ENCODE measurements at regions not wholly inside any gene's neighbourhood (a gene's known extent, or its start where the extent isn't known, plus 50 kb on each side); places are given as distances from the start of the nearest gene placed in this dataset.
A peak's percentile ranks its signal among the peaks of the same experiment; 100 is the strongest.

DNA sequence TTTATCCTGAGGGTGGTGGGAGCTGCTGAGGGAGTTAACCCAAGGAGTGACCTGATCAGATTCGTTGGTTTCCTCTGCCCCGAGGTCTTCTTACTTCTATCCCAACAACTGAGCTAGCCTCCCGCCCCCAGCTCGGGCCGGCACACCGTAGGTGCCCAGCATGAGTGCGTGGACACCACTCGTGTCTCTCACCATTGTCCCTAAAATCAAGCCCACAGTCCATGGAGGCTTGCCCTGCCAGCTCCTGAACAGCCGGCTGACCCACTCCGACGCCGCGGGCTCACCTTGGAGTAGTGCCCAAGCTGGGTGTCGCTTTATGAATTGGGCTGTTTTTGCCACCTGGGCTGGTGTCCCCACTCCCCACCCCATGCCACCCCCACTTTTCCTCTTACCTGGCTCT lies 59.0 kb upstream of the CCDC167 start:
- DNase-seq (ENCODE audit: low read depth), result no peak
- in situ Hi-C loops (cut with HindIII; ENCODE audit: low pct_unique_long_range_greater_than_20kb, low sequenced_read_pairs), result no loop called here

DNA sequence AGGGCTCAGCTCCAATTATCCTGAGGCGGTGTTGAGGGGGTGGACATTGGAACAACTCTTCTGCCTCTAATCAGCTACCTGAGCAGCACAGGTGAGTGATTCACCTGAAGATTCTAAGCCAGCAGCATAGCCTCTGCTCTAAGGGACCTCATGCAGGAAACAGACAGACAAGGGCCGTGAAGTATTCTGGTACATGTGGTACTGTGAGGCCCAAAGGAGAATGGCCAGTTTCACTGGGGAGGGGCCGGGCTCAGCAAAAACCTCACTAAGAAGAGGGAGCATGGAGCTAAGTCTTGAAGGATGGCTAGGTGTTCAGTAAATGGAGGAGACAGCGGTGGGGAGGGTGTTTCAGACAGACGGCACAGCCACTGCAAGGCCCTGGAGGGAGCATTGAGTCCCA lies 58.5 kb upstream of the CCDC167 start:
- no peak for DNase-seq (ENCODE audit: low read depth)
- in situ Hi-C loops (cut with HindIII; ENCODE audit: low pct_unique_long_range_greater_than_20kb, low sequenced_read_pairs), result no loop called here

DNA sequence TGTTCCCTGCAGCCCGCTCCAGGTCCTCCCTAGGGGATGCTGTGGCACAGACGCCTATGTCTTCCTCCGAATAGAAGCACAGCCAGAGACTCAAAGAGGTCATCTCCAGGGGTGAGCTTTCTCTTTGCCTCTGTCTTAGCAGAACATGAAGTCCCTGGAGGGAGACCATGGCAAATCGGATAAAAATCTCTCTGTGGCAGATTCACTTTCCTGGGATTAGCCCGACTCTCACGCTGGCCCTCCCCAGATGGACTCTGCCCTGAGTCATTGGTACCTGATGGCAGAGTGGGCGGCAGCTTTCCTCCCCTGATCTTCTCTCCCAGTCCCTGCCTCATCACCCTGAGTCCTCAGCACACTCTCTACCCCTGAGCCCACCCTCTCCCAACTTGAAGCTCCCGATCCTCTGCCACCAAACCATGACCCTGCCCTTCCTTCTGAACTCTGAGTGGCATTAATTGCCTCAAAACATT lies 58.0 kb upstream of the CCDC167 start:
- DNase-seq (ENCODE audit: low read depth), result no peak
- in situ Hi-C loops (cut with HindIII; ENCODE audit: low pct_unique_long_range_greater_than_20kb, low sequenced_read_pairs), result no loop called here

DNA sequence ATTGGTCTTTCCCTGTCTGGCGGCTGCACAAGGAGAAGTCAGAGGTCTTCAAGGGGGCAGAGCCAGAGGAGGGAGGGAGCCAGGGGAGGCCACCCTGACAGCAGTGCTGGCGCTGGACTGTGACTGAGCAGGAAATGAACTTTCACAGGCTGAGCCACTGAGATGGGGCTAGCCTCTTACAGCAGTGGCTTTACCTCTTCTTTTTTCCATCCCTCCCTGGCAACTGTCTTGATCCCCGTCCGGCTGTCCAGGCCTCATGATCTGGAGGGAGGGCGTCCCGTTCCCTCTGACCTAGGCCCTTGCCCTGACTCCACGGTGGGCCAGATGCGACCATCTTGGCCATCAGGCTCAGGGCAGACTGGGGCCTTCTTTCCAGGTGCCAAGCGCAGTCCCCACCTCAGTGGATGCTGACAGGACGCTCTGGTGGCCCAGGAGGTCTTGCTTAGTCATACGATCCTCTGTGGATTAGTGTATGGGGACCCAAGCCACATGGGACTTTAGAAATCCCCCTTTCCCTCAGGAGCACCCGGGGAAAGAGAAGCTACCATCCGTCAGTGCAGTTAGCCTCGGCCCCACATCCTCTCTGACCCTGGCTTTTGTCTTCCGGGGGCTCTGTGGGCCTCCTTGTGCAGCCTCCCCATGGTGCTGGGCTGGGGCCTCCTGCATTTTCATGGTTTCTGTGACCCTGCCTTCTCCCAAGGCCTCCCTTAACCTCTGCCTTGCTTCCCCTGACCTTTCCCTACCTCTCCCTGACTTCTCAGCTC lies 57.4 kb upstream of the CCDC167 start:
- in situ Hi-C loops (cut with HindIII; ENCODE audit: low pct_unique_long_range_greater_than_20kb, low sequenced_read_pairs), result no loop called here
- peak; percentile 73 for DNase-seq (ENCODE audit: low read depth)

DNA sequence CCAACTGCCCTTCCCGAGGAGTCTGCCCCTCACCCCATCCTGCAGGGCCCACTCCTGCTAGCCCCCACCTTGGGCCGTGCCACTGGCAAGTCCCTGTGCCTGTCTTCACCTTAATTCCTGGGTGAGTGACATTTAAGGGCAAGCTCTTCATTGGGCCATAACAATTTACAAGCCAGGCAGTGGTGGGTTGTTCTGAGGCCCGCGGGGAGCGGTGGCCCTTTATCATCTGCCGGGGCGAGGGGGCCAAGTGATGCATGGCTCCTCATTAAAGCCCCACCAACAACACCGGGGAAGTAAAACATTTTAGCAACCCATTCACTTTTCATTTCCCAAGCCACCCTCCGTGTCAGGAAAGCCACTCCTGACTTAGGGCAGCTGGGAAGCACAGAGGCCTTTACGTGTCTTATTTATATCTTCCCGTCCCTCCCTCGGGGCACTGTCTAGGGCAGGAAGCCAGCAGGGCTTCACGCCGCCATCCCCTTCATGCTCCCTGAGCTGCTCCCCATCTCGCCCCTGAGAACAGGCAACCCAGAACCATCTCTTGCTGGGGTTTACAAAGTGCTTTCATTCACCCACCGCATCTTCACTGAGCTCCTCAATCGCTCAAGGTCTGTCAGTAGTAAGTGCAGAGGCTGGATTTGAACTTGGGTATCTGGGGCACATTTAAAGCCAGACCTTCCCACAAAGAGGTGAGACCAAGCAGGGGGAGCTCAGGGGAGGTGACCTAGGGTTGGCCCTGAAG lies 55.5 kb upstream of the CCDC167 start:
- in situ Hi-C loops (cut with HindIII; ENCODE audit: low pct_unique_long_range_greater_than_20kb, low sequenced_read_pairs), result no loop called here
- DNase-seq (ENCODE audit: low read depth), result peak; percentile 85

- DNase-seq (ENCODE audit: low read depth), result peak; percentile 97
- in situ Hi-C loops (cut with HindIII; ENCODE audit: low pct_unique_long_range_greater_than_20kb, low sequenced_read_pairs), result no loop called here
These were observed 54.8 kb upstream of the CCDC167 start for GRCh38 chr6:37554480-37554819.

DNA sequence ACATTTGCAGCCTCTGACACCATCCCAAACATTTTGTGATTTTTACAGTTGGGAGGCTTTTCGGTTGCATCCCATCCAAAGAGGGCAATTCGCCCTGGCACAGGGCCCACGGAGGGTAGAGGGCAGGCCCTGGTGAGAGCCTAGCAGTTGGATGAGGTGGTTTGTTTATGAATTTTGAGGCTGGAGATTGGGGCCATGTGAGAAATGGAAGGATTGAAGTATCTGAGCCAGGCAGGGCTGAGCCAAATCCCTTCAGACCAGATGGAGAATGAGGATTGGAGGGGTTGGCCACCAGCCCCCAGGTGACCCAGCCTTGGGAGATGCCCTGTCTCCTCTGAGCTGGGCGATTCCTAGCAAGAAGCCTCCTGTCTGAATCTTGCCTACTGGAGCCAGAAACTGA lies 52.6 kb upstream of the CCDC167 start:
- in situ Hi-C loops (cut with HindIII; ENCODE audit: low pct_unique_long_range_greater_than_20kb, low sequenced_read_pairs), result no loop called here
- peak; percentile 38 for DNase-seq (ENCODE audit: low read depth)

DNA sequence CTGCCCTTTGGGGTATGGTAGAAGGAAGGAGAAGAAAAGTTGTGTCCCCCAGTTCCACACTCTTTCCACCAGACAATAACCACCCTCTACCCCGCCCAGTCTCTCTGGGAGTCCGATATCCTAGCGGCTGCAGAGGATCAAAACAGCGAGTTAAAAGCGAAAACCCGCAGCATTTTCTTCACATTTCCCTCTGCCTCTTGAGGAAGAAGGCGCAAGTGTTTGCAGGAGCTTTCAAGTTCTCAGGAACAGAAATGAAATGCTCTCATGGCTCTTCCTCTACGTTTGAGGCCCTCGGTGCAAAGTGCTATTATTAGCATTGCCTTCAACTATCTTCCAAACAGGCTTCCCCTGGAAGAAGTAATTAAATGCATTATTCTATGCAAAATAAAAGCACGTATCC lies 52.2 kb upstream of the CCDC167 start:
- in situ Hi-C loops (cut with HindIII; ENCODE audit: low pct_unique_long_range_greater_than_20kb, low sequenced_read_pairs), result no loop called here
- no peak for DNase-seq (ENCODE audit: low read depth)

- in situ Hi-C loops (cut with HindIII; ENCODE audit: low pct_unique_long_range_greater_than_20kb, low sequenced_read_pairs), result no loop called here
These were observed 51.8 kb upstream of the CCDC167 start for GRCh38 chr6:37551446-37551845.

GRCh38 chr6:37551002-37551401 lies 51.3 kb upstream of the CCDC167 start:
- in situ Hi-C loops (cut with HindIII; ENCODE audit: low pct_unique_long_range_greater_than_20kb, low sequenced_read_pairs), result no loop called here
- no peak for DNase-seq (ENCODE audit: low read depth)

More at GRCh38 chr6:37551446-37551845, 51.8 kb upstream of the CCDC167 start:
- no peak for DNase-seq (ENCODE audit: low read depth)

DNA sequence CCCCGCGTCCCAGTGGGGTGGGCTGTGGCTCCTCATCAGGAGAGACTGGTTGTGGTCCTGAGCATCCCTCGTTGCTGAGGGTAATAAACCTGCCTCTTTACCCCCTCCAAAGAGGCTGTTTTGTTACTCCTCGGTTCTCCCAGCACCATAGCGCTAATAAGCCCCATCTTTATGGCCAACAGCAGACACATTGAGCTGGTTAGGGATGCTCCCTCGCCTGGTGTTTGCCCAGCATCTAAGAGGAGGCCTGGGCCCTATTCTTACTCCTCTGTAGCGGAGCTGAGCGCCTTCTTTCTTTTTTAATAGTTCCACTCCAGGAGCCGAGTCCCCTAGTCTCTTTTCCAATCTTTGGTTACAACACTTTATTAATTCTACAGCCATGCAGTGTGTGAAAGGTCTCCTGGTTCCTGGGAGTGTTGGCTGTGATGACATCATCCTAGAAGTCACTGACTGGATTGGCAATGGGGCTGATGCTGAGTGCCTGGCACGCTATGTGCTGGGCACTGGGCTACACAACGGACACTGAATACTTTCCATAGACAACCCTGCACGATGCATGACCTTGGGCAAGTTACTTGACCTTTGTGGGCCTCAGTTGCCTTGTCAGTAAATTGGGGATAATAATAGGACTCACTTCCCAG lies 50.6 kb upstream of the CCDC167 start:
- peak; percentile 60 for DNase-seq (ENCODE audit: low read depth)
- in situ Hi-C loops (cut with HindIII; ENCODE audit: low pct_unique_long_range_greater_than_20kb, low sequenced_read_pairs), result no loop called here

- DNase-seq (ENCODE audit: low read depth), result no peak
- in situ Hi-C loops (cut with HindIII; ENCODE audit: low pct_unique_long_range_greater_than_20kb, low sequenced_read_pairs), result no loop called here
These were observed 49.9 kb upstream of the CCDC167 start for GRCh38 chr6:37549558-37549957.
